SK-N-SH treated with all-trans-retinoic acid at 6 μM for 48 hours (cell line): ENCODE measurements at regions not wholly inside any gene's neighbourhood (a gene's known extent, or its start where the extent isn't known, plus 50 kb on each side); places are given as distances from the start of the nearest gene placed in this dataset.
"Not testable (repeated sequence)": the region's sequence is repeated elsewhere in the genome, so short reads cannot be mapped to it uniquely, and the experiment has no call there.

ENCODE experiments used
- OSR1 ChIP-seq: fragments of 250-450 bp; sonication (Bioruptor Pico); IDR thresholded peaks from 2 replicates; pipeline ENCODE4 v1.8.0; 2022; ENCODE audit warnings: moderate library complexity, mild to moderate bottlenecking, inconsistent platforms
- ZFP3 ChIP-seq: fragments of 250-450 bp; sonication (Bioruptor Pico); IDR thresholded peaks from 2 replicates; pipeline ENCODE4 v1.5.0; 2020; ENCODE audit warnings: mild to moderate bottlenecking, moderate library complexity
- ZNF565 ChIP-seq: fragments of 450-650 bp; formaldehyde crosslinking; conservative IDR thresholded peaks from 2 replicates; pipeline ENCODE4 v1.5.0; 2020; ENCODE audit warnings: low read depth, mild to moderate bottlenecking, moderate library complexity

DNA sequence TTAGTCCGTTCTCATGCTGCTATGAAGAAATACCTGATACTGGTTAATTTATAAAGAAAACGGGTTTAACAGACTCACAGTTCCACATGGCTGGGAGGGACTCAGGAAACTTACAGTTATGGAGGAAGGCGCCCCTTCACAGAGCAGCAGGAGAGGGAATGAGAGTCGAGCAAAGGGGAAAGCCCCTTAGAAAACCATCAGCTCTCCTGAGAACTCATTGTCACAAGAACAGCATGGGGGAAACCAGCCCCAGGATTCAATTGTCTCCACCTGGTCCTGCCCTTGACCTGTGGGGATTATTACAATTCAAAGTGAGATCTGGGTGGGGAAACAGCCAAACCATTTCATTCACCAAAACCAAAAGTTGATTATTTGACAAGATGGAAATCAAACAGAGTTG, 101.8 kb downstream of the ATP6V0E2 start:
- TF ChIP-seq ZNF565 (CRISPR knock-in tag); OSR1; ZFP3 (CRISPR knock-in tag): not testable (repeated sequence)
